GM23338 (cell line): ENCODE measurements at regions not wholly inside any gene's neighbourhood (a gene's known extent, or its start where the extent isn't known, plus 50 kb on each side); places are given as distances from the start of the nearest gene placed in this dataset.

Experiments used
- ATAC-seq: fragments of 200-7000 bp; cut with Tn5 transposase; 3 replicates; pipeline ENCODE4 v1.9.1; 2020
- DNase-seq: peaks from one replicate; pipeline ENCODE4 v3.0.0-alpha.2; 2015; ENCODE audit warnings: low spot score
- H2AFZ ChIP-seq: fragments of 200-600 bp; sonication (generic); 2 replicates; pipeline ENCODE4 v1.8.0; 2016; ENCODE audit warnings: antibody characterized with exemption, mild to moderate bottlenecking, moderate library complexity
- H3F3A ChIP-seq: fragments of 200-600 bp; sonication (generic); replicated peaks from 2 replicates; pipeline ENCODE4 v1.8.0; 2017; ENCODE audit warnings: antibody characterized with exemption, mixed run types, low read depth
- H3K27ac ChIP-seq: fragments of 200-600 bp; sonication (generic); 2 replicates; pipeline ENCODE4 v1.6.1; 2016; ENCODE audit warnings: low read depth
- H3K27me3 ChIP-seq: fragments of 200-600 bp; sonication (generic); 2 replicates; pipeline ENCODE4 v1.8.0; 2016; ENCODE audit warnings: mild to moderate bottlenecking, mixed run types, moderate library complexity; ENCODE audit not compliant: insufficient read depth
- H3K36me3 ChIP-seq: fragments of 200-600 bp; sonication (generic); 2 replicates; pipeline ENCODE4 v1.8.0; 2016; ENCODE audit warnings: mild to moderate bottlenecking; ENCODE audit not compliant: insufficient read depth
- H3K4me1 ChIP-seq: fragments of 200-600 bp; sonication (generic); 2 replicates; pipeline ENCODE4 v1.8.0; 2016; ENCODE audit warnings: mild to moderate bottlenecking, moderate library complexity; ENCODE audit not compliant: insufficient read depth
- H3K4me2 ChIP-seq: fragments of 200-600 bp; sonication (generic); 2 replicates; pipeline ENCODE4 v1.7.1; 2017; ENCODE audit warnings: mixed run types
- H3K4me3 ChIP-seq: fragments of 200-600 bp; sonication (generic); 2 replicates; pipeline ENCODE4 v1.6.1; 2016; ENCODE audit warnings: mixed run types
- H3K79me2 ChIP-seq: fragments of 200-600 bp; sonication (generic); replicated peaks from 2 replicates; pipeline ENCODE4 v1.8.0; 2017; ENCODE audit warnings: mild to moderate bottlenecking; ENCODE audit not compliant: insufficient read depth
- H3K9me2 ChIP-seq: fragments of 200-600 bp; sonication (generic); 2 replicates; pipeline ENCODE4 v1.8.0; 2017; ENCODE audit not compliant: insufficient read depth
- H4K20me1 ChIP-seq: fragments of 200-600 bp; sonication (generic); replicated peaks from 2 replicates; pipeline ENCODE4 v1.8.0; 2017; ENCODE audit warnings: mild to moderate bottlenecking; ENCODE audit not compliant: insufficient read depth
- H3K27ac Mint-ChIP-seq: 2 replicates; pipeline ENCODE4 v1.8.0; 2020; ENCODE audit warnings: inconsistent platforms, mild to moderate bottlenecking, moderate library complexity, mixed read lengths
- H3K27me3 Mint-ChIP-seq: 3 replicates; pipeline ENCODE4 v1.8.0; 2022; ENCODE audit warnings: low read depth, mild to moderate bottlenecking, moderate library complexity, mixed read lengths, inconsistent platforms; ENCODE audit not compliant: insufficient read depth, poor library complexity
- H3K36me3 Mint-ChIP-seq: 3 replicates; pipeline ENCODE4 v1.8.0; 2021; ENCODE audit warnings: low read depth, mild to moderate bottlenecking, inconsistent platforms, moderate library complexity, mixed read lengths
- H3K4me1 Mint-ChIP-seq: 3 replicates; pipeline ENCODE4 v1.8.0; 2020; ENCODE audit warnings: mild to moderate bottlenecking, inconsistent platforms, mixed read lengths
- H3K4me3 Mint-ChIP-seq: 3 replicates; pipeline ENCODE4 v1.8.0; 2021; ENCODE audit warnings: moderate library complexity, mild to moderate bottlenecking, inconsistent platforms, mixed read lengths
- H3K9me3 Mint-ChIP-seq: 3 replicates; pipeline ENCODE4 v1.8.0; 2020; ENCODE audit warnings: moderate library complexity, mild to moderate bottlenecking, inconsistent platforms, mixed read lengths
- CREB1 ChIP-seq: fragments of 250-450 bp; sonication (Bioruptor Pico); IDR thresholded peaks from 2 replicates; pipeline ENCODE4 v1.5.0; 2020; ENCODE audit warnings: low read depth, mild to moderate bottlenecking, moderate library complexity
- CTCF ChIP-seq, 2 experiments: fragments of 200-600 bp in 1 of 2; sonication (generic) in 1 of 2; conservative IDR thresholded peaks; 2 replicates each; pipeline versions ENCODE4 v1.5.1 to v1.6.1; 2016 to 2017; ENCODE audit warnings: antibody characterized with exemption in 2 of 2, low read depth in 2 of 2, mild to moderate bottlenecking in 2 of 2, moderate library complexity in 1 of 2
- ETS1 ChIP-seq: IDR thresholded peaks from 2 replicates; pipeline ENCODE4 v1.6.1; 2016; ENCODE audit warnings: antibody characterized with exemption
- EZH2 ChIP-seq: fragments of 200-600 bp; sonication (generic); IDR thresholded peaks from one replicate; pipeline ENCODE4 v1.8.0; 2017; ENCODE audit warnings: antibody characterized with exemption, mild to moderate bottlenecking, low read depth; ENCODE audit not compliant: unreplicated experiment
- EZH2phosphoT487 ChIP-seq: fragments of 200-600 bp; sonication (generic); IDR thresholded peaks from one replicate; pipeline ENCODE4 v1.8.1; 2018; ENCODE audit warnings: antibody characterized with exemption; ENCODE audit not compliant: unreplicated experiment
- JUNB ChIP-seq: IDR thresholded peaks from one replicate; pipeline ENCODE4 v1.6.1; 2016; ENCODE audit warnings: antibody characterized with exemption; ENCODE audit not compliant: unreplicated experiment
- NANOG ChIP-seq: IDR thresholded peaks from 2 replicates; pipeline ENCODE4 v1.6.1; 2016; ENCODE audit warnings: antibody characterized with exemption, borderline replicate concordance
- POLR2AphosphoS5 ChIP-seq: IDR thresholded peaks from 2 replicates; pipeline ENCODE4 v1.6.1; 2016; ENCODE audit warnings: antibody characterized with exemption, low read depth
- REST ChIP-seq: IDR thresholded peaks from one replicate; pipeline ENCODE4 v1.6.1; 2018; ENCODE audit warnings: antibody characterized with exemption; ENCODE audit not compliant: unreplicated experiment
- STAT1 ChIP-seq: IDR thresholded peaks from one replicate; pipeline ENCODE4 v1.6.1; 2016; ENCODE audit warnings: antibody characterized with exemption; ENCODE audit not compliant: unreplicated experiment
- ZNF114 ChIP-seq: fragments of 250-450 bp; sonication (Bioruptor Pico); IDR thresholded peaks from 2 replicates; pipeline ENCODE4 v1.5.0; 2020; ENCODE audit warnings: mild to moderate bottlenecking, moderate library complexity
- ZNF331 ChIP-seq: fragments of 250-450 bp; sonication (Bioruptor Pico); IDR thresholded peaks from 2 replicates; pipeline ENCODE4 v1.5.0; 2020; ENCODE audit warnings: low read depth, mild to moderate bottlenecking, moderate library complexity
- ZNF462 ChIP-seq: fragments of 250-450 bp; sonication (Bioruptor Pico); IDR thresholded peaks from 2 replicates; pipeline ENCODE4 v1.5.0; 2020; ENCODE audit warnings: mild to moderate bottlenecking, moderate library complexity

GRCh38 chr5:121021681-121022080, 557.6 kb downstream of the PRR16 start:
- H3K9me2 ChIP-seq = no peaks in the 10 kb centered on the region
- DNase-seq = no peak
- TF ChIP-seq EZH2 (no peak), CTCF (conservative IDR thresholded peaks at IDR 0.05; ENCODE audit: low read depth in 2 of 2) (no peak), REST (no peak), POLR2AphosphoS5 (no peak), ETS1 (no peak), EZH2phosphoT487 (no peak), NANOG (no peak), JUNB (no peak), STAT1 (no peak), CREB1 (CRISPR knock-in tag) (no peak), ZNF462 (CRISPR knock-in tag) (no peak), ZNF331 (CRISPR knock-in tag) (no peak), ZNF114 (no peak)
- H3K4me1 Mint-ChIP-seq = peaks cover 7% of the 10 kb centered on the region; the same call in 2 of the 3 replicates
- H3K27ac Mint-ChIP-seq = no peak overlapping the region
- no peak for ATAC-seq
- H3K9me3 Mint-ChIP-seq = no peaks in the 10 kb centered on the region
- no peak overlapping the region for H2AFZ ChIP-seq
- no peaks in the 10 kb centered on the region for H3K27me3 ChIP-seq
- no peaks in the 10 kb centered on the region for H3K36me3 Mint-ChIP-seq
- H3K4me3 Mint-ChIP-seq = no peak overlapping the region
- no peaks in the 10 kb centered on the region for H3F3A ChIP-seq
- no peaks in the 10 kb centered on the region for H3K36me3 ChIP-seq
- no peaks in the 10 kb centered on the region for H3K79me2 ChIP-seq
- H4K20me1 ChIP-seq = no peaks in the 10 kb centered on the region
- H3K4me2 ChIP-seq = no peak overlapping the region
- H3K27ac ChIP-seq = no peak overlapping the region
- H3K4me1 ChIP-seq = 0 out of 2 replicates have a peak, but pooled peaks cover 6% of the 10 kb centered on the region
- no peak overlapping the region for H3K4me3 ChIP-seq
- no peaks in the 10 kb centered on the region for H3K27me3 Mint-ChIP-seq
